Globus pallidus (tissue), 1 donor: ENCODE measurements at regions not wholly inside any gene's neighbourhood (a gene's known extent, or its start where the extent isn't known, plus 50 kb on each side); places are given as distances from the start of the nearest gene placed in this dataset.

Experiments used
- DNase-seq: peaks from one replicate; pipeline ENCODE4 v3.0.0-alpha.2; 2015; ENCODE audit warnings: low spot score

DNA sequence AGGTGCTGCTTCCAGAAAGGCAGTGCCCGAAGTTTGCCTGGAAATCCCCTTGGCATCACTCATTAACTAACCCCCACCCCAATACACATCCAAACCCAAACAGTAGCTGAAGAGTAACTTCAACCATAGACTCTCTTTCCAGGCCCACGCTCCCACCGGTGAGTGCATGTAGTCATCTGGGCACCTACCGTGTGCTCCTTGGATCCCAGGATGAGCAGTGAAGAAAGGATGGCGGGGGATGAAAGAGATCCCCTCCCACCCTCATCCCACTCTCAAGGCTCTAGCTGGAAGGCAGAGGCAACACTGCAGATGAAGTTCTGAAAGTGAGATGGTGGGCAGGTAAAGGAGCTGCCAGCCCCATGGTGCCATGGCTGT lies 305.0 kb downstream of the SOX9 start:
- DNase-seq = no peak

DNA sequence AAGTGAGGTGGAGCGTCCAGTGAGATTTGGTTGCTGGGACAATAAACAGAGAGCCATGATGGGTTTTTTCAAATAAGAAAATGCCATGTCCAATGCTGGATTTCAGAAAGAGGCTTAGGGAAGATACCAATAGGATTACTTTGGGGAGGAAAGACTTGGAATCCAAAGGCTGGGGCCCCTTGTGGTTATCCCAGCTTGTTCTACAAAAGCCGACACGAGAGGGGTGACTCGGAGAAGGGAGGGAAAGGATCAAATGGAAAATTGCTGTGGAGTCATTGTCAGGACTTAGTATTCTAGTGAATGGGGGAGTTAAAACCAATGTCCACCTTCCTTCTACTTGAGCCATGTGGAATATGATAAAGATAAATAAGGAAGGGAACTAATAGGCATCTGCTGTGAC lies 305.5 kb downstream of the SOX9 start:
- DNase-seq = no peak

DNA sequence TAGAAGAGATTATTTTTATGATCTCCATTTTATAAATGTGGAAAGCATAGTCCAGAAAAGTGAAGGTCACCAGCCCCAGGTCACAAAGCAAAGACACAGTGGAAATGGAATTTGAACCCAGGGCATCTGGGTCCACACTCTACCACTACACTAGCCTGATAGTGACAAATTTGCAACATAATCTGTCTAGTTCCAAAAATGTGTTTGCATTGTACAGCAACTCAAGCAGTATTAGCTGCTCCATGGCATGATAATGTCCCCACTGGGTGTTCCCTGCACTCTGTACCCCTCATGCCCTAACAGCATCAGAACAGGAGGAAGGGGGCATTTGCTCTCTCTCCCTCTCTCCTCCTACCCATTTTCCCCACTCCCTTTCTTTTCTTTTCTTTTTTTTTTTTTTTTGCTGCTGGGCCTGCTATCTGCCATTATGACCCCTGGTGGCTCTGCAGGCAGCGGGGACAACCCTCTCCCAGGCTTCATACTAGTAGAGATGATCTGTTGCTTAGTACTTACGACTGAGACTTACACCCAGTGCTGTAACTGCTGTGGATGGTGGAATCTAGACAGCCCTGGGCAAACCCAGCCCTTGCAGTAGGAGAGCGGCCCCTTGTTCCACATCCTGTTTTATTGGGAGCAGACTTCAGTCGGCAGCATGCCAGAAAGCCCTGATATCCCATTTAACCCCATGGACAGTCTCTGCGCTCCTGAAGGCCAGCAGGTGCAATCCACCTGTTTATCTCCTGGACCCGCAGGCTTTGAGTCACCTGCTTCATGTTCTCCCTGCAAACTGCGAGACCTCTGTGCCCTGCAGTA lies 306.3 kb downstream of the SOX9 start:
- DNase-seq = no peak

DNA sequence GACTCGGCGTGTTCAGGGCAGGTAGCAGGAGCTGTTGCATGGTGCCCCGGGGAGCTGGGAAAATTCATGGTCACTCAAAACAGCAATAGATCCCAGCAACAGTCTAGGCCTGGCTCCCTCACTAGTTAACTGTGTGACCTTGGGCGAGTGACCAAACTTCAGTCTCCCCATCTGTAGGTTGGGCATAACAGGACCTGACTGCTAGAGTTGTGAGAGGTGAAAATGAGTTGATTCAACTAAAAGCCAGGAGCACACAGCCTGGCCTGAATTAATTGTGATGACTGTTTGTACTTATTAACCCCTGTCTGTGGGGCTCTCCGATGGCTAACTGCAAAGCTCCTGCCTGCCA lies 306.9 kb downstream of the SOX9 start:
- no peak for DNase-seq

DNA sequence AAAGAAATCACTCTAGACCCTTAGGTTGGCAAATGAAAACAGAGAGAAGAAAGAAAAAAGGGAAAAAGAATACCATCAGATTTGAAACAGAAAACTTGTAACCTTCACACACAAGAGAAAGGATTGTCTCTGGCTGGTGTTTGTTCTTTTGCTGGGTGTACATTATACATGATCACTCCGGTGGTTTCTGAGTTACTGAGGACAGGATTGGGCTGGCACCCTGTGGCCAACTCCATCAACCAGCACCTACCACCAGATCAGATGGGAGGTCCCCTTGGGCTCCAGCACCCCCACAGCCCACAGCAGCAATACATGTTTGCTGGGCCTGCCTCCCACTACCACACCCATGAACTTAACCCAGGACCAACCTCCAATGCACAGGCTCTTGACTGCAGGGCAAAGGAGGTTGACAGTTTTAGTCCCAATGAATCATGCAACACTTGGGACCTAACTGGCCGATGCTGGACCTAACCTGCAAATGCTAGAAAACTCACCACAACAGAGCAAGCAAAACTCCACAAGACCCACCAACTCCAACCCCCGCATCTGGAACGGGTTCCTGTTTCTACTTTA lies 308.3 kb downstream of the SOX9 start:
- no peak for DNase-seq

DNA sequence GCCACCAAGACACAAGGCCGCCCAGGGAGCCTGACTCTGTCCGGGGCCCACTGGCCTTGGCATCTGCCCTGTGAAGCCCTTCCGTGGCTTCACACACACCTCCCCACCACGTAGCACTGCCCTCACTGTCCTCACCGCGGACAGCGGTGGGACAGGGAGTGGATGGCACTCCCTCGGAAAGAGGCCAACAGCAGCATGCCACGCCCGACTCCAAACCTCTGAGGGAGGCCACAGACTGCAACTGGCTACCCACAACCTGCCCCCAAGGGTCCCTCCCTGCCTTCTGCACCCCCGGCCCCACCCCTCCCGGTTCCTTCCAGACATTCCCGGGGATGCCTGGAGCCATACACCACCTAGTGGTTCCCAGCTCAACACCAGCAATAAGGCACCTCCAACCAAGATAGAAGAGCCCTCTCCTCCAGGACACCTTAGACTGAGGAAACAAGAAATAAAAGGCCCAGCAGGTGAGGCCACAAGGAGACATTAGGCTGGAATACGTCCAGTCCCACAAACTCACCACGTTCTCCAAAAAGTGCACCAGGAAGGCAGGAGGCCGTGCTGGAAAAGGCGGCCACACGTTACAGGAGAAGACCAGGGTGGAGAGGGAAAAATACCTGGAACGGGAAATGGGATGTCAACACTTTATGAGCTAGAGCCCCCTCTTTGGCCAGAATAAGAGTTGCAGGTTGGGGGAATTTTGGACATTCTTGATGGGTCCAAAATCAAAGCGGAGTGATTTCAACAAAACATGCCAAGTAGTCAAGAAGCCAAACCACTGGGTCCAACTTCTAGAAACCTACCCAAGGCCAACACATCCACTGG lies 310.0 kb downstream of the SOX9 start:
- no peak for DNase-seq

DNA sequence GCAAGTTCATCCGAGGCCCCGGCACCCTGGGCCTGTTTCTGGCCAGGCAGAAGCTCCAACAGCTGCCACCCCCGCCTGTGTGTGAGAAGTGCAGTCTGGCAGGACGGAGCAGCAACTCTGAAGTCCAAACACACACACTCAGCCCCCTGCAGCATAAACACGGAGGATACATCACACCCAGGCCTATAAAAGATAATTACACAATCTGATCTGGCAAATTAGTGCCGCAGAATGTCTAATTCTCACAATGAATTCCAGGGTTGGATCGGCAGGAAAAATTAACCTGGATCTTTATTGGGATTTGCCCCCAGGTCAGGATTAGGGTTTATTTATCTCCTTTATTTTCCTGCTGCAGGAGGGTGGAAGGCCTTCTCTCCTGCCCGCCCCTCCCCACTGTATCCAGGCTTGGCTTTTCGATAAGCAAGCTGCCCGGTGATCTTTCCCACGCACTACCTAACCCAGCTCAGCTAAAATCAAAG lies 311.4 kb downstream of the SOX9 start:
- no peak for DNase-seq

DNA sequence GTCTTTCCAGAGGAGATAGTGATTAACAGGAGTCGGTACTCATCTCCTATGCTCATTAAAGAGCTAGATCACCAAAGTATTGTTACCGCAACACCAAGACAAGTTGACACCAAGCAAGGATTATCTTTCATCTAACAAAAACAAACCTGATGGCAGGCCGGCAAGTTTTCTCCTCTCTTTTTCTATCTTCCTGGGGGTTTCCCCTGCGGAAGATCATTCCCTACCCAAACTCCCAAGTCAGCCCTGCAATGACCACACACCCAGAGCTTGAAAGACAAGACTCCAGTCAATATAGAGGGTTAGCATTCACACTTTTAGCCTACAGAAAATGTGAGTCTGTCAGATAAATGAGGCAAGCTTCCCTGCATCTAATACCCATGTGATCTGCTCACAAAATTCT lies 312.1 kb downstream of the SOX9 start:
- no peak for DNase-seq

DNA sequence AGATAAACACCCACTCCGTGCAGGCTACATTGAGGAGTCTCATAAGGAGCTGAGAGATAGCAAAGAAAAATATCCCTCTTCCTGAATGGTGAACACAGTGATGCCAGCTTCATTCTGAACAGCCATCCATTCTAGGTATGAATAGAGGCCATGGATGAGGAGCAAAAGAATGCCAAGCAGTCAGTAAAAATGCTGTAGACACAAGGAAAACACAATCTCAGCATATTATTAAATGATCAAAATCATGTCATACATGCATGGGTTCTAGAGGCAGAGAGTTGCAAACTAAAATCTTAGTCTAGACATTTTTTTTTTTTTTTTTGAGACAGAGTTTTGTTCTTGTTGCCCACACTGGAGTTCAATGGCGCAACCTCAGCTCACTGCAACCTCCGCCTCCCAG lies 313.0 kb downstream of the SOX9 start:
- no peak for DNase-seq

DNA sequence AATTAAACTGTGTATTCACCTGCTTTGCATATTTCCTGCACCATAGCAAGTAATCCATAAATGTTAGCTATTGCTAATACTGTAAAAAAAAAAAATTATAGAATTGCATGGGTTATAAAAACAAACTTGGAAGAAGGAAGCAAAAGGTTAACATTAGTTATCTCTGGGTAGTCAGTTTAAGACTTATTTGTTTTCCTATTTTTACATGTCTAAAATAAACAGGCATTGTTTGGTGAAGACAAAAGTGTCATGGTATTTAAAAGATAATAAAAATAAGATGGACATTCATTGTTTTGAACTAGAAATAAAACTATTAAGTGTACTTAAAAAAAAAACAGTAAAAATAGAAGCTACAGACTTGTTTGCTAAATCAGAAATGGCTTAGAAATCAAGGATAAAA lies 313.8 kb downstream of the SOX9 start:
- DNase-seq = no peak

DNA sequence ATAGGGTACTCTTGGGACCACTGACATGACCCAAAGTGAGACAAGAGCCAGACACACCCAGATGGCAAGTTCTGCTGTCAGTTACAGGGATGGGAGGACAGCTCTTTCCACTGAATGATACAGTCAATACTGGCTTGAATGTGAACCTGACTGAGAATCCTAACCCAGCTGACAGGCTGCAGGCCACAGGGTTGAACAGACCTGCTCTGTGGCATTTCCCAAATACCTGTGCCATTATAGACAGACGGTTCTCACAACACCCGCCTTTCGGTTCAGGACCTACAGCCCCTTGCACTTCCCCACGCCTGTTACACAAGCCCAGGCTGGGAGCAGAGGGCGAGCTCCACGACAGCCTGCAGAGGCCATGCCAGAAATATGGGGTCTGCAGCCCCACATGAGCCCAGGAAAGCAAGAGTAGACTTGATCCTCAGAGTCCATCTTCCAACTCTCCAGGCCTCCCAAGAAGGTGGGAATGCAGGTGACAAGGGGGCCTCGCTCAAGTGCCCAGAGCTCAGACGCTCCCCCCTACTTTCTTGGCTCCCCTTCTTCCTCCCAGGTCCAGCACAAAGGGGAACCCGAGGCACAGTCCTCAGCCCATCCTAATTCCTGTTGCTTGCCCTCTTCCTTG lies 314.3 kb downstream of the SOX9 start:
- DNase-seq = no peak

DNA sequence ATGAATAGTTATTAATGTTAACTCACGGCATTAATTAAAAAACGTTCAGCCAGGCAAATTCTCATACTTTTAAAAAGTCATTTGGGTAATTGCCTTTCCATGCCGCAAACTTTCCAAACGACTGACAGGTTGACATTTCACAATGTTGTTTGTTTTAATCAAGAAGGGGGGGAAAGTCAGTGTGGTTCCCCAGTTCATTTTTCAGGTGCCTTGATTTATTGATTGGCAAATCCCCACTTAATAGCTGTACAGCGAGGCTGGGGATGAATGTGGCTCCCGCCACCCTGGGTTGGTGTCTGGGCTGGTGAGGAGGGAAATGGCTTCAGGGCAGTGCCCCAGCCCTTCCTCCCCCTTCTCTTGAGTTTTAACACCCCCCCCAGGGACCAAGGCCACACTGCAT lies 318.0 kb downstream of the SOX9 start:
- DNase-seq = no peak

DNA sequence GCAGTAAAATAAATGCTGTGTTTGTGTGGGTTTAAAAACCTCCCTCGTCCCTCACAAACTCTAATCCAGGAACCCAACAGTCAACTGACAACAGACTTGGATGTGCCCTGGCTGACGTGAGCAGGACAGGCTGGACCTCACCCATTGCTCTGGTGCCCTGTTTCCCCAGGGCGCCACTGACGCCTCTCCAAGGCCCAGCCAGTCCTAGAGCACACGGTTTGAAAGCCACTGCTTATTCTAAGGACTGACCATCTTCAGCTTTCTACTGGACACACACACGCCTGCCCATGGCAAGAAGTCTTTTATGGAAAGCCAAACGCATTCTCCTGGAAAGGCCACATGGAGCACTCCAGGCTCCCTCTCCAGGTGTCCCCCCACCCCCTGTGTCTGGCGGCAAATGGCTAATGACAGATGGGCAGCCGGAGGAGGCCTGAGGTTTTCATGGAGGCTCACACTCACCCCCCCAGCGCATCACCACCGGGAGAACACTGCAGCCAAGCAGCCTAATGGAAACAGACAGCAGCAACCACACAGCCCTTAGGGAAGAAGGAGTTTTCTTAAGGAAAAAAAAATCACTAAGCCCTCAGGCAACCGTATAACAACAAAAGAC lies 319.2 kb downstream of the SOX9 start:
- DNase-seq = no peak

DNA sequence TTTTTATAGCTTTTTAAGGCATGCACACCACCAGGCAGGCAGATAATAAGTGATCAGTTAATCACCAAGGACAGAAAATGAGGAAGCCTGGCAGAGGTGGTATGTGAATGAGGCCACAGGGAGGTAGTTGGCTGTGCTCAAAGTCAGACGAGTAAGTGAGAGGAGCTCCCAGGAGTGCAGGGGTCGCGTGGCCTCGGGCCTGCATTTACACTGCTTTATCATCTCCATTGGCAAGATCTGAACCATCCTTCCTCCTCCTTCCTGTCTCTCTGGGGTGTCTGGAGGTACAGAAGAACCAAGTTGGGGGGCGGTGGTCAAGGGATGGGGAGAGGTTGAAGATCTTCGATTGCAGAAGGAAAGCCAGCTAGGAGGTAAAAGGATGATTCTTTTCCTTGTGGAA lies 320.1 kb downstream of the SOX9 start:
- DNase-seq = no peak

DNA sequence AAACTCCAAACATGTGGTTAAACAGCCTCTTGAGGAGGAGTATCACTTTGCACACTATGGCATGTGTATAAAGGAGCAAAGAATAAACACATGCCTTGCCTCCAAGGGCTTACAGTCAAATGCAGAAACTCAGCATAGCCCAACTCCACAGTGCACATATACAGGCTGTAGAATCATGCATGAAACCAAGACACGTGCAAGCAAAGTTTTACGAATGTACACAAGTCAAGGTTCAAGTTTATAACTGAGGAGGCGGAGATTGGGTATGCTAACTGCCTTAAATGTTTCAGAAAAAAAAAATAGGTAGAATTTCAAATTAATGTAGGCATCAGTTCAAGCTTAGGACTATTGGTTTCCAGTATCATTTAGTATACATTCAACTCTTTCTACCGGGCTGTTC lies 321.1 kb downstream of the SOX9 start:
- no peak for DNase-seq

DNA sequence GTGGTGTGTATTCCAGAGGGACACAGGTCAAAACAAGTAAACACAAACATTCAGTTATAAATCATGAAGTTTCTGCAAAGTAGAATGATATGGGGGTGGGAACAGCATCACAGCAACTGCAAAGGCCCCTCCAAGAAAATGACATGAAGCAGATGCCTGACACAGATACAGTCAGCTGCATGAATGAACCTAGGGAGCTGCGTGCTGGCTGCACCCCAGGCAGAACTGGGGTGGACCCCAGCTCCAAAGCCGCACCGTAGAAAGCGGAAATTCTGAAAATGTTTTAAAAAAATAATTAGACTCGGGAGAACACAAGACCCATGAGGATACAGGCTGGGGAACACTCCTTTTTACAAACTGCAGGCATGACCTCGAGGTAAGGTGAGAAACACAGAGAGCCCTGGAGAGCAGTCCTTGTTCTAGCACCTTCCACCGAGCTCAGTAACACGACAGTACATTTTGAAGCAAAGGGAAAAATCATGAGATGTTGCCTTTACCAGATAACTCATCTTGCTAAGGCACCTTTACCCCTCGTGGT lies 323.8 kb downstream of the SOX9 start:
- no peak for DNase-seq

DNA sequence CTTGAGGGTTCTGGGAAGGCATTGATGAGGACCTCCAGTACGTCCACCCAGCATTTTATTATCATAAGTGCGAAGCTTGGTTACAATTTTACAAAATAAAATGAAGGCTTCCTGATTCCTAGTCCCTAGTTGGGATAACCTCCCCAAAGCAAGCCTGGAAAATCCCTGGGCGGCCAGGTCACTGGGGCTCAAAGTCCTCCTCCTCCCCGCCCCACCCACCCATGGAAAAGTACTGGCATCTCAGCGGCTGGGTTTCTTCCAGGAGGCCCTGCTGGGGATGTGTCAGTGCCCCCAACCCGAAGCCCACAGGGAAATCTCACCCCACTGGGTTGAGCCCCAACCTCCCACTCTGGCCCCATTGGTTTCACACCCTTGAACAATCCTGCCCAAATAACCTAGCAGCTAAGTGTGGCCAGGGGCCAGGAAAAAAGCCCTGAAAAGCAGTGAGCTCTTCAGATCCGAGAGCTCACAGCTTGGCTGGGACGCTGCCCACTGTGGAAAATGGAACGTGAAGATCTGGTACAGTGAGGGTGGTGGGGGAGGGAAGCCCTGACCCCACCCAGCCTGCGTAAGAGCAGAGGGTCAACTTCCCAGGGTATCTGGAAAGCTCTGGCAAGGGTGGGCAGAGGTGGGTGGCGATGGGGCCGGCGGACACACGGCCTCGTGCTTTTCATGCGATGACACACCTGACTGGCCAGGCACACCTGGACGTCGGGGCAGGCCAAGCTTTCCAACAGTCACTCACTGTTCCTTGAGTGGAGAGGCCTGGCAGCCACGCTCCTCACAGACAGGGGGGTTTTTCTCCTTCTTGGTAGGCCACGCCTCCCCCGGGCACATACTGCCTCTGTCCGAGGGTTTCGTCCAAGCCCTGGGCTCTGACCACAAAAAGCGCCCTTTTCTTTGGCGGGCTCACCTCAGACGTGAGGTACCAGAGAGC lies 324.5 kb downstream of the SOX9 start:
- peak; percentile 54 for DNase-seq

DNA sequence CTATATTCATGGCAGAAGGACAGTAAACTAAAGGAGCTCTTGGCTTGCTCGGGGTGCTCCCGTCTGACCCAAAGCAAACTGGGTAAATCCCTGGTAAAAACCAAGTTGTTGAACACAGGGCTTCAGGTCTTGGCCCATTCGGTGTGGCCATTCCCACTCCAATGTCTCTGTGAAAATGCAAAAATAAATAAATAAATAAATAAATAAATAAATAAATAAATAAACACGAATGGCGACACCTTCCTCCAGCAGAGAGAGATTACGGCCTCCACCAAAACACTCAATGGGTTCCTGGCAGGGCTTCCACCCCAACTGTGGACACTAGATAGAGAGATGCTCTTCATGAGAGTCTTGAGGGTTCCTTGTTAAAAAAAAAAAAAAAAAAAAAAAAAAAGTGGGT lies 325.3 kb downstream of the SOX9 start:
- no peak for DNase-seq

DNA sequence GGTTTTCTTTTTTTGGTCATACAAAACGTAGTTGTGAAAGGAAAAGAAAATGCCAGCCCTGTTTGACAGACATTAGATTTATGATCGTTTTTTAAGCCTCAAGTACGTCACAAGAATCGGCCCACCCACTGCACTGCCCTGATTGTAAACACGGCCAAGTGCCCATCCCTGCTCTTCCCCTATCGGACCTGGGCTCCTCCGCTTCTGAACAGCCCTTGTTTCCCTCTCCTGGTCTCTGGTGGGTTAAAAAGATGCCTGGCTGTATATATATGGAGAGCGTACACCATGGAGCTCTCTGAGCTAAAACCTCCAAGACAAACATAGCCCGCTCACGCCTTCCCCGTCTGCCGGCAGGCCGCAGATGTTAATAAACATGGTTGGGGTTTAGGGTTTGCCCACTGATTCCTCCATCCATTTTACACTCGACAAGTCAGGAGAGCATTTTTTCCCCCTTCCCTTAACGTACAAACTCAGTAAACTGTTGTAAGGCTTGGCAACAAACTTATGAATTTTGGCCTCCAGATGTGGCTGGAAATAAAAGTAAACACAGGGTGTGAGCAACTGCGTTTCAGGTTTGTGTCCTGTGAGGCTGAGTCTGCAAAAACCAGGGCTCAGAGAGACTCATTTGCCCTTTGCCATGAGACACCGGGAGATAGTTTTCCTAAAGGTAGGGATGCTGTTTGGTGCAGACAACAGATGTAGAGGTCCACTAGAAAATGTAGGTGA lies 325.9 kb downstream of the SOX9 start:
- DNase-seq = no peak

DNA sequence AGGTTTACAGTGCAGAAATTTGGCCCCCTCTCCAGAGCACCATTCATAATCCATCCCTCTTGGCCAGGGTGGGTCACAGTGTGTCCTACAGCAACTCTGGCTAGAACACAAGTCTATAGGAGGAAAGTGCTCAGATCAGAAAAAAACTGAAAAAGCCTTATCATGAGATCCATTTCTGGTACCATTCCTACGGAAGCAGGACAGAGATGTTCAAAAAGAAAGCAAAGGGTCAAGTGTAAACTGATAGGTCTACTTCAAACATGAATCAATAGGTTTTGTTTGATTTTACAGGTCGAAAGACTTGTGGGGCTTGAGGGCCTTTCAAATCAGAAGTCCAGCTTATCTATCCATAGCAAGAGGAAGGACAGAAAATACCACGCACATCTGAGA lies 326.4 kb downstream of the SOX9 start:
- no peak for DNase-seq
